GM19397 (cell line): ENCODE measurements at regions not wholly inside any gene's neighbourhood (a gene's known extent, or its start where the extent isn't known, plus 50 kb on each side); places are given as distances from the start of the nearest gene placed in this dataset.
"Not testable (repeated sequence)": the region's sequence is repeated elsewhere in the genome, so short reads cannot be mapped to it uniquely, and the experiment has no call there.

Source experiments
- ATAC-seq: cut with Tn5 transposase; IDR thresholded peaks from one replicate; pipeline ENCODE4 v1.9.1; 2021; ENCODE audit warnings: mild to moderate bottlenecking, moderate library complexity; ENCODE audit not compliant: unreplicated experiment

DNA sequence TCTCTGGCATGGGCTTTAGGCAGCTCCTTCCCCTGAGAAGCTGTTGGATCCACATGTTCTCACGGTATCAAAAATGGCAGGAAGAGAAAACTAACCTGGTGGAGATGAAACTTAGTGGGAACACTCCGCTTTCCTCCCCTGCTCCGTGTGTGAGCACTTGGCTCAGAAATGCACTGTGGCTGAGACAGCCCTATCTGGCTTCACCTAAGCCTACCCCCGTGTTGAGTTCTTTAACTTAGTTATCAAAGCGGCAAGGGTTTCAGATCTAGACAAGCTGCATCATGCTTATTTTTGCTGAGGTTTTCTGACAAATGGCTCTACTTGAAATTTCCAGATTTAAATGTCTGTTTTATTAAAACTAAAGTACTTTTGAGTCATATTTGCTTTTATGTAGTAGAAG is 221.6 kb upstream of the PLGLB2 start:
- not testable (repeated sequence) for ATAC-seq

DNA sequence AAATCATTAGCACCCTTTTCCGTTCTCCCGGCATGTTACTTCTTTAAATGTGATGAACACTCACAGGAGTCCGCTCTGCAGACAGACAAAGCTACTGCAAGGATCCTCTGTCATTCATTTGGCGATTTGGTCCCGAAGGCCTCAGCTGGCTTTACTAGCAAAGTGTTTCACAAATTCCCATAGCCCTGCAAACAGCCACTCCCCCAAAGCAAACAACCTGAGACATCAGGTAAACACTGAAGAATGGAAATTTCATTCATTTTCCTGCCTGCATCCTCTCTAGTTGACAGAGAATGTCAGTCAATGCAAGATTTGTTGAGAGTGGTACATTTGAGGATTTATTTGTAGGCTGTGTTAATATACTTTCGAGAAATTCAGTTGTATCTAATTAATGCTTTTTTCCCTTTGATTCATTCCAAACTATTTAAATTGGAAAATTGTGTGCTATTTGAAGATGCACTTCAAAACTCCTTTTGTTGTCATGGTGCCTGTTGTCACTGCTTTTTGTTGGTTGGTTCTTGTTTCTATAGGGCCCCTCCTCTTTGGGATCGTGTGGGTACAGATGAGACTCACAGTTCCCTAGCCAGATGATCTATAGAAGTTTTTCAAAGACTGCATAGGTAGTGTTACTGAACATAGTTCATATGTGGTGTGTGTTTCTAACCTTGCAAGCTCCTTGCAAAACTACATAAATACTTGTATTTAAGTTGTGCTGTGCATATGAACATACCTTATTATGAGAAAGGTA is 215.7 kb upstream of the PLGLB2 start:
- ATAC-seq, result not testable (repeated sequence)

DNA sequence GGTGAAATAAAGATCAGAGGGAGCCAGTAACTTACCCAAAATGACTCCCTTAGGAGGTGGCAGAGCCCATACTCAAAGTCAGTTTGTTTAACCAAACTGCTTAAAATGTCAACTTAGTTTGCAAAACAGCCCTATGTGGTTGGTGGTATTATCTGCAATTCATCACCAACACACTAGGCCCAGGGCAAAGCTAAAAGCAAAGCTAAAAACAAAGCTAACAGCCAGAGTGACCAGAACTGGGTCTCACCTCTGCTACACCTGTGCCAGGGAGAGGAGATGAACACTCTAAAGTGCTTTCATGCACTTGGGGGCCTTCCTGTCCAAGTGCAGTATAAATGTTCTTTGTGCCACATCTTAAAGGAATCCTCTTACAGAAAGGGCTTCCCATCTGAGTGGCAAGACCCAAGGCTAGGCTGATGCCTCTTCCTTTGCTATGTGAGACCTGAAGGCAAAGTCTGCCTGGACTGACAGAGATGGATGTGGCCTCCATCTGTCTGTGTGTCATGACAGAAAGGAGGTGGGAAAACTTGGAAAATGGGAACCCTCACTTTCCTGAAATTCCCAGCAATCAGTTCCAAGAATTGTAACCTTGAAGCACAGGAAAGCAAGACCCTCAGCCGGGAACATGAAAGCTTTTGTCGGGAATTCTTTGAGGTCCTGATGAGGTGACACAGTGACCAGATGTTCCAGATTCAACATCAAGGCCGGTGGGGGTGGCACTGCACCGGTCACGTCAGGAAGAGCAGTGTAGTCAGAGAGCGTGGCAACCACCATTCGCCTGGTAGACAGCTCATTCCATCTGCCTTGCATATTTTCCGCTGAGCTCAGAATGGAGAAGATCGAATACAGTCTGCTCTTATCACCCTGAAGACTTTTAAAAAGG is 214.3 kb upstream of the PLGLB2 start:
- not testable (repeated sequence) for ATAC-seq

DNA sequence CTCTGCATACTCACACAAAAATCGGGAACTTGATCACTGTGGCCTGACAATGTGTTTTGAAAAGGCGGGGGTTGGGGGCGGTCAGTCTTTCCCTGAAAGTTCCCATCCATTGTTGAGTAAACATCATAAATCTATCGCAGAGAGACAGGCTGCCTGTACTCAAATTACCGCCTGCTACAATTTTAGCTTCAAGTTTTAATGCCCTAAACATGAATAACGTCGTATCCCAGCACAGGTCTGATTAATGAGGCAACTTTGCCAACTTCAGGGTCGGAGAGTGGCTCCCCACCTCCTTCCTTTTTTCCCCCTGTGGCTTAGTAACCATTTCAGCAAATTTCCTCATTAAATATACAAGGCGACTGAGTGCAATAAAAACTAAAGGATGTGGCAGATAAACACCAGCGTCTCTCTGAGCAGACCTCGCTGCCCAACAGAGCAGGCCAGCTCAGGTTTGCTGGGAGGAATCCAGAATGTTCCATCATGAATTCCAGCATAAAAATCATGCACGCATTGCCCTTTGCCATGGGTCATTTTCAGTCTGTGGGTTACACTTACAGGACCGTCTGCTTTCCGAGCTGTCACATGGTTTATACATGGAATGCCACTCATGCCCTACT is 213.5 kb upstream of the PLGLB2 start:
- not testable (repeated sequence) for ATAC-seq

DNA sequence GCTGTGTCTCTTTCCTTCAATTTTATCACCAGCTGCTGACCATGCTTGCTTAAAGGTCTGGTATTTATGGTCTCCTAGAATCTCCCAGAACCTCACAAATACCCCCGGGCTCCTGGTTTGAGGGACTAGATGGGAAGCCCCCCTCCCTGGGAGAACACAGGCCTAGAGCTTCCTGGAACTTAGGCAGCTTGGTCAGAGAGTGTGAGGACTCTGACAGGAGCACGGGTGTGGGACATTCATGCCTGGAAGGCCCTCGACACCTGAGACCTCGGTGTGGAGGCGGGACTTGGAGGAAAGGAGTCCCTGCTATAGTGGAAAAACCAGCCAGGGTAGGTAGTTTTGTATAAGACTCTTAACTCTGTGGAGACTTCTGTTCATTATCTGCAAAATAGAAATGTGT is 211.5 kb upstream of the PLGLB2 start:
- not testable (repeated sequence) for ATAC-seq

DNA sequence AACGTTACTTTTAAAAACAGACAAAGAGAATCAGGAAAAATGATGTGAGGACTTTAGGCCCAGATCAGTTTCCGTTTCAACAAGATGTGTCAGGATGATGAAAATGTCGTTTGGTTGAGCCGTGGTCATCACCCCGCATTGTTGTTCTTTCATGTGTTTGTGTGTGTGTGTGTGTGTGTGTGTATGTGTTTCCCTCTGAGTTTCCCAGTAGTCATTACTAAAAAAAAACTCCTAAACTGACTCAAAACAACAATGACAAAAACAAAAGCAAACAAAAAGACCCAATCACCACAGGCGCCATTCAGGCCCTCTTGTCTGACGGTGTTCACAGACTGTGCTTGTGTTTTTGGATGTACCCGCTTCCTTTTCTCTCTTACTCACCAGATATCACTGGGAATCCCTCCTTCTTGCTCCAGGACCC is 210.6 kb upstream of the PLGLB2 start:
- not testable (repeated sequence) for ATAC-seq

DNA sequence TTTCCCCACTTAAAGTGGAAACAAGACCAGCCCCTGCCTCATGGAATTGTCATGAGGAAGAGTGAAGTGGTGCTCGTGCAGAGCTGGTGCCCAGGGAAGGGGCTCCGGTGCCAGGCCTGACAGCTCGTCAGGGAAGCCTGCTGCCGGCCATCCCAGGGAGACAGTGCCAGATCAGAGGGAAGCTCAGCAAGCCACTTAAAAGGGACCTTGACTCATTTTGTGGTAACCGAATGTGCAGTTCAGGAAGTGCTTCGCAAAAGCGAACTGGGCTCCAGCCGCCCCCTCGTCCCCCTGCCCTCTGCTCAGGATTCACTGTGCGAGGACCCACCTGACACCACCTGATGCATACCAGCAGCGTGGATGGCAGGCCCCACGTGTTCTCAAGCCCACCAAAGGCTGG is 209.6 kb upstream of the PLGLB2 start:
- ATAC-seq, result not testable (repeated sequence)

DNA sequence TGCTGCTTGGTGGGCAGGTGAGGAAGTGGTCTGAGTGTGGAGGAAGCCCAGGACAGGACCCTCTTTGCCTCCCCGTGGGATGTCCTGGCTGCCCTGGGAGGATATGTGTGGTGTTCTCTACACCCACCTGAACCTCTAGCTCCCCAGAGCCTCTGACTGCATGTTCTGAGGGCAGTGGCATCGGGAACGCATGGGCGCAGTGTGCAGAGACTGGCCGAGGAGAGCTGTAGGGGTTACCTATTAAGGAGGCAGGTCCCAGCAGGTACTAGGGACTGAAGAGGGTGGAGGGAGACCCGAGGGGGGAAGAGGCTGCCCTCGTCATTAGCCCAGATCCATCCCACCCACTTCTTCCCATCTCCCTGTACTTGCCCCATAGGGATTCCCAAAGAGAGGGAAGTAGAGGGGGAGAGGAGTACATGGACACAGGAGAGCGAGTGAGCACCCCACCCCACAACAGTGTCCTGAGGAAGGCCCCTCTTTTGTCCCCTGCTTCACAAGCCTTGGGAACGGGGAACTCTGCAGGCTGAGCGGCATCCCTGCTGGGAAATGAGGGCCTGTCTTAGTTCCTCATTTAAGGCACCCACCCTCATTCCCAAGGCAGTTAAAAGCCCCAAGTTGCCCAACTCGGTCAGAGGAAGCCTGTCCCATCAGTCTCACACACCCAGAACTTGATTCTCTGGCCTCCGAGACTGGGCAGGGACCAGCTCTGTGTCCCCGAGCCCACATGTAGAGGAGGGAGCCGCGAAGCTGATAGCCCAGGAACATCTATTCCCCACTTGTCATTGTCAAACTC is 208.5 kb upstream of the PLGLB2 start:
- not testable (repeated sequence) for ATAC-seq

DNA sequence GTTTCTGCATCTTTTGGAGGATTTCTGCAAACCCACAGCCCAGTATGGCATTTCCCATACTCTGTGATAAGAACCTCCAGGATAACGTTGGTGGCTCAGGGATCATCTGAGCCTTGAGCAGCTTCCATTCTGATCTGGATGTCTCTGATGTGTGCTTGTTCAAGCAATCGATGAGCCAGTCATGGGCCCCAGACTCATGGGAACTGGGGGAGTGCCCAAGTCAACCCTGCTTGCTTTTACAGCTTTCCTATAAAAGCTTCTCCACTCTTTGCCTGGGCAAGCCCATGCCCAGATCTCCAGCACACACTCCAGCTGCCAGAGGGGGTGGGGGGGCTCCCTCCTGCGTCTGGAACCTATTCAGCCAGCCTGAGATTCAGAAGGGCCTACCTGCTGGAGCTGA is 207.6 kb upstream of the PLGLB2 start:
- ATAC-seq, result not testable (repeated sequence)

DNA sequence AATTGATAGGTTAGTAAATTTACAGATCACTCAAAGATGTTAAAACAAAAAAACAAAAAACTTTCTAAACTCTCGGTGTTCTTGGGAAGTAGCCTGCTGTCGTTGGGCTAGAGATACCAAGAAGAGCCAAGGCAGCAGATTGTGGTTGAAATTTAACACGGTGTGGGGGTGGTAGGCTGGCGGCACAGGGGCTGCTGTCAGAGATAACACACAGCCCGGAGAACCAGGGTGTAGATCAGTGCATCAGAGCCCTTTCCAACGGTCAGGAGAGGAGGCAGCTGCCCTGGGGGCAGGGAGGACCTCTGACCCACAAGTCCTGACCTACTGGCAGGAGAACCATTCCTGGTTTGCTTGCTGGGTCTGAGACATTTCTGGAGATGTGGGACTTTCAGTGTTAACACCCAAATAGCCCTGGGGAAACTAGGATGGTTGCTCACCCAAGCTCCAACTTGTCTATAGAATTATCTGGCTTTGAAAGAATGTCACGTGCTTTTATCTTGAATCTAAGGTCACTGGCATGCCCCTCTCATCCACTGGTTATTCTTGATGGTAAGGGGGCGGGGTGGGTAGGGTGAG is 205.2 kb upstream of the PLGLB2 start:
- ATAC-seq, result not testable (repeated sequence)

DNA sequence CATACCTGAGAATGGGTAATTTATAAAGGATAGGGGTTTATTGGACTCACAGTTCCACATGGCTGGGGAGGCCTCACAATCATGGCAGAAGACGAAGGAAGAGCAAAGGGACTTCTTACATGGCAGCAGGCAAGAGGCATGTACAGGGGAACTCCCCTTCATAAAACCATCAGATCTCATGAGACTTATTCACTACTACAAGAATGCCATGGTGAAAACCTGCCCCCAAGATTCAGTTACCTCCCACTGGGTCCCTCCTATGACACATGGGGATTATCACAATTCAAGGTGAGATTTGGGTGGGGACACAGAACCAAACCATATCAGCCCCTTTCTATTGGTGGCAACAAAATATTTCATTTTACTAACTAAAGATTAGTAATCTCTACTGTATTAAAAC is 204.1 kb upstream of the PLGLB2 start:
- ATAC-seq, result not testable (repeated sequence)

DNA sequence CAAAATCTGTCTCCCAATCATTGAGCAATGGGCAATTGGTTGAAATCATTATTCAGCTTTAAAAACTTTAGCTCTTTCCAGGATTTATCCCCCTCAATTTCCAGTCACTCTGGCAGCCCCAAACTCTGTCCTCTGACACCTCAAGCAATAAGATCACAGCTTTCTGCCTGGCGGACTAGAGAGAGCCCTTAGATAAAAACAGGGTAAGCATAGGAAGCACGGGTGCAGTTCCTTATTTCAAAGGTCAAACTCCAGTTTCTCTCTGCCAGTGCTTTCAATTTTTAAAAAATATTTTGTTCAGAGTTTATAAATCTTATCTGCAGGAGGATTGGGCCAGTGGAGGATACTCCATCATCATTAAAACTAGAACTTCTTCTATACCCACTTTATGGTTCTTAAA is 200.8 kb upstream of the PLGLB2 start:
- ATAC-seq, result not testable (repeated sequence)

DNA sequence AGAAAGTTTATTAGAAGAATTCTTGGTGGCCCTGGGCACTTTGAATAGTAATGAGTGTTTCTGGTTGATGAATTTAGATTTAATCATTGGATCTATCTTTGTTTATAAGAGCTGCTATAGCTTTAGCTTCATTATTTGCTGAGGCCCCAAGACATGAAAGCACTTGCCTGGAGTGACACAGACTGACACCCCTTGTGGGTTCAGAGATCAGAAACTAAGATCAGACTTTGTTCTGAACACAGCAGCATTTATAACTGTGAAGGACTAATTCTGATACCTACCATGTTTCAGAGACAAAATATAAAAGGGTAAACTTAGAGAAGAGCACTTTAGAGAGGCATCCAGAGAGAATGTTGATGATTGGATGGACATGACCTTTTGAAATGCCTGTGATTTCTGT is 199.9 kb upstream of the PLGLB2 start:
- ATAC-seq, result not testable (repeated sequence)

DNA sequence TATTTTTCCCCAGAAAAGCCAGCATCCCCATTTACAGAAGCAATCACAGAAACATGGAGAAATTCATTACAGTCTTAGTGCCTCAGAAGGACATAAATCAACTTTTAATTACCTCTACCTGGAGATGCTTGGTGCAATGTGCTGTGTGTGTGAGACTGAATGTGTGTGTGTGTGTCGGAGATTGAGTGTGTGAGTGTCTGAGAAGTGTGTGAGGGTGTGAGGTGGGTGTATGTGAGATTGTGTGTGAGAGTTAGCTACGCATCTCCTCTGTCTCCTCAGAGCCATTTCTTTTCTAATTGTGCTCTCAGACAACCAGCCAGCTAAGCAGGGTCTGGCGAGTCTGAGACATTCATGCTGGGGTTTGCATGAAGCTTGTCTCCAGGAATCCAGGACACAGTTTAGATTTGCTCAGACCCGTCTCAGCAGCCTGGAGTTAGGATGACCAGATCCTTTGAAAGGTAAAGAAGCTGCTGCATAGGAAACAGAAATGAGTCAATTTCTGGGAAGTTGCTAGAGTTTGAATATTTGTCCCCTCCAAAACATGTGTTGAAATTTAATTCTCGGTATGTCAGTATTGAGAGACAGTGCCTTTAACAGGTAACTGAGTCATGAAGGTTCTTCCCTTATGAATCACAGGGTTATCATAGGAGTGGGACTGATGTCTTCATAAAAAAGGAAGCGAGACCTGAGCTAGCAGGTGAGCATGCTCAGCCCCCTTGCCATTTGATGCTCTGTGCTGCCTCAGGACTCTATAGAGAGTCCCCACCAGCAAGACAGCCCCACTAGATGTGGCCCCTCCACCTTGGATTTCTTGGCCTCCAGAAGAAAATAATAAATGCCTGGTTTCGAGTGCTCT is 199.0 kb upstream of the PLGLB2 start:
- ATAC-seq, result not testable (repeated sequence)

DNA sequence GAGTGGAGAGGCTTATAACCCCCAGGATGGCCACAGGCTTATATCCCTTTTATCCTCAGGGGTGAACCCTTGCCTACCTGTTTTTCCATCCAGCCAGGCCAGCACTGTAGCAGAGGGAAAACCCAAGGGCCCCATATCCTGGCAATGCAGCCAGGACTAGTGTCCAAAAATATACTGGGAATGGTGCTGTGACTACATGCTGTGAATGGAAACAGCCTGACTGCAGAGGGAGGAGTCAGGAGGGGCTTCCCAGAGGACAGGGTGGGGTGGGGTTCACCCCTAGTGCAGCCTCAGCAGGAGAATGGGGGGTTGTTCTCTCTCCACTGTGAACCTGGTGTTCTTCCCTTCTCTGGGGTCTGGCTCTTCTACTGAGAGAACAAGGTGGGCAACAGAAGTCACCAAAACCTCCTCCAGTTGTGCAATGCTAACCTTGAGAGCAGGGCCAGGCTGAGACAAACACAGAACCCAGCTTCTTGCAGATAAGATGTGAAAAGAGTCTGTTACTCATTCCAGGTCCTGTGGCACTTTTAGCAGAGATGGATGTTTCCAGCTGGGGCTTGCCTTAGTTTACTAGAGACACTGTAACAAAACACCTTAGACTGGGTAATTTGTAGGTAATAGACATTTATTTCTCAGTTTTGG is 198.2 kb upstream of the PLGLB2 start:
- ATAC-seq, result not testable (repeated sequence)

DNA sequence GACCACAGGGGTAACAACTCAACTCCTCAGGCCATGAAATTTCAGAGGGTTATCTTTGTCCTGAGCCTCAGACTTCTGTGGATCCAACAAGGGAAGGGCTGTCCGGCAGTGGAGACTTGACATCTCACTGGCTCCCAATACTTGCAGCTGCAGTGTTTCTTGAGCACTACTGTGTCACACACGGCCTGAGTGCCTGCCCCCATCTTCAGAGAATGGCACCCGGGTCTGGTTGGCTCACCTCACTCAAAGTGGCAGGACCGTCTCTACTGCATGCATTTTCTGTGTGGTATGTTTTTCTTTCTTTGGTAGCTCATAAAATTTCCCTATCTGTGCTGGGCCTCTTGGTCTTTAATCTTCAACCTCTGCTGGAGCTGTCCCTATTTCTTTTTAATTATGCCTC is 193.2 kb upstream of the PLGLB2 start:
- ATAC-seq, result not testable (repeated sequence)

DNA sequence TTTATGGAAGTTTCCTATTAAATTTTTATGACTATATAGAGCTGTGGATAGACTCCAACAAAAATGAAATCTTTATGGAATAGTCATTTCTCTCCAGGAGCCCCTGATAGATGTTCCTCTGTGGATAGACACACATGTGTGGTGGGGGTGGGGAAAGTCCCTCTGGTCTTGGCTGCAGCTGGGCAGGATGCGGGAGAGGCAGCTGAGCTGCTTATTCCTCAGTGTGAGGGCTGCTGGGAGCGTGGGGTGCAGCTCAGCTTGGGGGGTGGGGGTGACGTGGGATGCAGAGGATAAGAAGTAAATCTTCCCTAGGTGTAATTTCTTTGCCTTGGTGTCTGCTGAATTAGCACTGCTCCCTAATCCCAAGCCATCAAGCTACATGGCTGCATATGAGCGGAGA is 192.8 kb upstream of the PLGLB2 start:
- ATAC-seq, result not testable (repeated sequence)

DNA sequence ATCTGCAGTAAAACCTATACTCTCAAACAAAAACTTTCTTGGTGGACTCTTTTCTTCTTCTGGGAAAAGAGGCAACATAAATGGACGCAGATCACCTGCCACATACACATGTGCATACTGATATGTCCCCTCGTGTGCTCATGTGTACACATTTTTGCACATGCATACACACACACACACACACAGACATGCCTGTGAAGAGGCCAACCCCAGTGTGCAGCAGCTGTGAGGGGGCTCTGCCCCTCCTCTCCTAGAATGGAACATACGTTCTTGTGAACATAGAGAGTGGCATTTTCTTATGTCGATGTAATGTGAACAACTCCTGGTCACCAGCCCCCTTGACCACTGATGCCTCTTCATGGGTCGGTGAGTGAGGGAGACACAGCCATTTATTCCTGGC is 188.9 kb upstream of the PLGLB2 start:
- not testable (repeated sequence) for ATAC-seq

DNA sequence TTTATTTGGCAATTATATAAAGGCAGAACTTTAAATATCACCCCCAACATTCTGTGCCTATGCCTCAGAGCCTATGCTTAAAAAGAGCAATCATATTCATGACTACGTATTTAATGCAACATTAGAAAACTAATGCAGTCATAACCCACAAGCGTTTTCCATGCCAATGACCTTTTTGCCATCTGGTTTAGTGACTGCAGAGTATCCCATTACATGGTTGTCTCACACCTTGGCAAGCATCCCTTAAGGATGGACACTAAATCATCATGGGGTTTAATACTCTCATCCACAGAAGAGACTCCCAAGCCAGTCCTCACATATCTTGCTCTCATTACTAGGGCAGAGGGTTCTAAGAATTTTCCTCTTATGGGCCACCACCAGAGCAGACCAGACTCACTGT is 188.2 kb upstream of the PLGLB2 start:
- not testable (repeated sequence) for ATAC-seq
